H9 (cell line): ENCODE measurements at regions not wholly inside any gene's neighbourhood (a gene's known extent, or its start where the extent isn't known, plus 50 kb on each side); places are given as distances from the start of the nearest gene placed in this dataset.

Experiments used
- DNase-seq: peaks from one replicate; pipeline ENCODE4 v3.0.0-alpha.2; 2017
- H2AFZ ChIP-seq: one replicate; pipeline ENCODE4 v1.6.1; 2013; ENCODE audit warnings: mild to moderate bottlenecking, low read length, control low read depth, moderate library complexity
- H2AK5ac ChIP-seq: 2 replicates; pipeline ENCODE4 v1.6.1; 2013; ENCODE audit warnings: low read length, control low read depth, mixed read lengths; ENCODE audit not compliant: insufficient read length
- H2BK120ac ChIP-seq: one replicate; pipeline ENCODE4 v1.6.1; 2013; ENCODE audit warnings: low read depth, mild to moderate bottlenecking, low read length, control low read depth, inconsistent platforms; ENCODE audit not compliant: poor library complexity, severe bottlenecking
- H2BK12ac ChIP-seq: 2 replicates; pipeline ENCODE4 v1.6.1; 2013; ENCODE audit warnings: low read length, control low read depth, mixed read lengths, low read depth; ENCODE audit not compliant: insufficient read length
- H2BK15ac ChIP-seq: 2 replicates; pipeline ENCODE4 v1.6.1; 2013; ENCODE audit warnings: low read depth, low read length, control low read depth
- H2BK20ac ChIP-seq: one replicate; pipeline ENCODE4 v1.6.1; 2013; ENCODE audit warnings: low read depth, mild to moderate bottlenecking, low read length, control low read depth, inconsistent platforms; ENCODE audit not compliant: poor library complexity, severe bottlenecking
- H2BK5ac ChIP-seq: 2 replicates; pipeline ENCODE4 v1.6.1; 2013; ENCODE audit warnings: low read length, control low read depth, mixed read lengths; ENCODE audit not compliant: insufficient read length
- H3K14ac ChIP-seq: 2 replicates; pipeline ENCODE4 v1.6.1; 2013; ENCODE audit warnings: low read length, control low read depth; ENCODE audit not compliant: insufficient read depth
- H3K18ac ChIP-seq: 2 replicates; pipeline ENCODE4 v1.6.1; 2013; ENCODE audit warnings: low read depth, mild to moderate bottlenecking, mixed read lengths, low read length, control low read depth; ENCODE audit not compliant: insufficient read length
- H3K23ac ChIP-seq: 2 replicates; pipeline ENCODE4 v1.6.1; 2013; ENCODE audit warnings: low read length, control low read depth, mixed read lengths, low read depth; ENCODE audit not compliant: insufficient read length
- H3K23me2 ChIP-seq: 2 replicates; pipeline ENCODE4 v1.6.1; 2013; ENCODE audit warnings: low read depth, mild to moderate bottlenecking, mixed read lengths, low read length, control low read depth; ENCODE audit not compliant: insufficient read length, poor library complexity, severe bottlenecking
- H3K27ac ChIP-seq: 2 replicates; pipeline ENCODE4 v1.5.1; 2013; ENCODE audit warnings: low read length, control low read depth, mixed read lengths, low read depth; ENCODE audit not compliant: insufficient read length
- H3K27me3 ChIP-seq: 2 replicates; pipeline ENCODE4 v1.6.1; 2013; ENCODE audit warnings: low read length, control low read depth, inconsistent platforms; ENCODE audit not compliant: insufficient read depth
- H3K4ac ChIP-seq: 2 replicates; pipeline ENCODE4 v1.6.1; 2013; ENCODE audit warnings: low read depth, mild to moderate bottlenecking, control low read depth, inconsistent platforms, low read length, moderate library complexity
- H3K4me1 ChIP-seq: 2 replicates; pipeline ENCODE4 v1.6.1; 2013; ENCODE audit warnings: low read length, control low read depth, inconsistent platforms; ENCODE audit not compliant: insufficient read depth
- H3K4me2 ChIP-seq: 2 replicates; pipeline ENCODE4 v1.6.1; 2013; ENCODE audit warnings: low read length, control low read depth, mixed read lengths; ENCODE audit not compliant: insufficient read length, insufficient read depth
- H3K56ac ChIP-seq: 2 replicates; pipeline ENCODE4 v1.6.1; 2013; ENCODE audit warnings: low read depth, mild to moderate bottlenecking, mixed read lengths, low read length, control low read depth; ENCODE audit not compliant: insufficient read length
- H3K79me1 ChIP-seq: 2 replicates; pipeline ENCODE4 v1.6.1; 2013; ENCODE audit warnings: low read depth, mild to moderate bottlenecking, moderate library complexity, low read length, control low read depth, inconsistent platforms; ENCODE audit not compliant: insufficient read depth, poor library complexity, severe bottlenecking
- H3K79me2 ChIP-seq: 2 replicates; pipeline ENCODE4 v1.6.1; 2013; ENCODE audit warnings: low read length, control low read depth, inconsistent platforms; ENCODE audit not compliant: insufficient read depth
- H3K9ac ChIP-seq: 2 replicates; pipeline ENCODE4 v1.6.1; 2013; ENCODE audit warnings: low read length, control low read depth, mixed read lengths; ENCODE audit not compliant: insufficient read length; ENCODE audit errors: extremely low read depth
- H3K9me3 ChIP-seq: one replicate; pipeline ENCODE4 v1.6.1; 2013; ENCODE audit warnings: low read depth, low read length, inconsistent platforms; ENCODE audit not compliant: control insufficient read depth
- H3T11ph ChIP-seq: one replicate; pipeline ENCODE4 v1.6.1; 2013; ENCODE audit warnings: mild to moderate bottlenecking, low read length, control low read depth, inconsistent platforms
- H4K20me1 ChIP-seq: one replicate; pipeline ENCODE4 v1.6.1; 2013; ENCODE audit not compliant: control insufficient read depth, insufficient read length, insufficient read depth
- H4K5ac ChIP-seq: 2 replicates; pipeline ENCODE4 v1.6.1; 2013; ENCODE audit warnings: low read depth, mild to moderate bottlenecking, mixed read lengths, low read length, control low read depth; ENCODE audit not compliant: insufficient read length
- H4K8ac ChIP-seq: replicated peaks from 2 replicates; pipeline ENCODE4 v1.6.1; 2013; ENCODE audit warnings: low read length, control low read depth, mixed read lengths, low read depth; ENCODE audit not compliant: insufficient read length
- H4K91ac ChIP-seq: 2 replicates; pipeline ENCODE4 v1.6.1; 2013; ENCODE audit warnings: low read depth, mild to moderate bottlenecking, moderate library complexity, mixed read lengths, low read length, control low read depth; ENCODE audit not compliant: insufficient read length
- H3K27ac Mint-ChIP-seq, 3 experiments: 2 replicates in 2 of 3; 3 replicates in 1 of 3; pipeline ENCODE4 v1.8.0; 2020 to 2021; ENCODE audit warnings: mixed read lengths in 3 of 3, mild to moderate bottlenecking in 1 of 3, moderate library complexity in 1 of 3
- H3K27me3 Mint-ChIP-seq: 2 replicates; pipeline ENCODE4 v1.8.0; 2021; ENCODE audit warnings: low read depth, mild to moderate bottlenecking, moderate library complexity, mixed read lengths
- H3K36me3 Mint-ChIP-seq, 3 experiments: 2 replicates in 2 of 3; 3 replicates in 1 of 3; pipeline ENCODE4 v1.8.0; 2020 to 2021; ENCODE audit warnings: low read depth in 3 of 3, mixed read lengths in 3 of 3; ENCODE audit not compliant: insufficient read depth in 1 of 3
- H3K4me1 Mint-ChIP-seq, 2 experiments: 2 replicates each; pipeline ENCODE4 v1.8.0; 2020; ENCODE audit warnings: mixed read lengths in 2 of 2
- H3K4me3 Mint-ChIP-seq, 2 experiments: 2 replicates in 1 of 2; 3 replicates in 1 of 2; pipeline ENCODE4 v1.8.0; 2020 to 2021; ENCODE audit warnings: mild to moderate bottlenecking in 2 of 2, mixed read lengths in 2 of 2, moderate library complexity in 1 of 2
- H3K9me3 Mint-ChIP-seq, 2 experiments: 2 replicates in 1 of 2; 3 replicates in 1 of 2; pipeline ENCODE4 v1.8.0; 2020; ENCODE audit warnings: mild to moderate bottlenecking in 2 of 2, mixed read lengths in 2 of 2, moderate library complexity in 1 of 2
- CTCF ChIP-seq: fragments of 200-600 bp; sonication (generic); conservative IDR thresholded peaks from 3 replicates; pipeline ENCODE4 v1.8.0; 2021; ENCODE audit warnings: antibody characterized with exemption, mild to moderate bottlenecking
- WGBS: extraction: QIAGEN DNeasy Blood & Tissue Kit; methylation state at CpG from one replicate; pipeline ENCODE4 v1.1.7; 2013; ENCODE audit warnings: missing lambda C conversion rate, low lambda C conversion rate, mixed read lengths; ENCODE audit not compliant: insufficient read length; ENCODE audit errors: extremely low coverage; 5-methylcytosine and 5-hydroxymethylcytosine counted together

- H3K4me1 ChIP-seq = no peaks in the 10 kb centered on the region
- no peak overlapping the region for H2BK15ac ChIP-seq
- WGBS = no CpG with 5 or more reads among the region's 11 CpGs
- H3K27me3 ChIP-seq = no peaks in the 10 kb centered on the region; the same call in 1 of the 2 replicates
- H3T11ph ChIP-seq = no peak overlapping the region
- H3K9ac ChIP-seq = no peak overlapping the region
- DNase-seq = no peak
- peaks cover 0 to 3% of the 10 kb centered on the region in 2 experiments; a peak in 2 of 5 replicates for H3K9me3 Mint-ChIP-seq
- H3K4ac ChIP-seq = no peak overlapping the region
- H3K79me1 ChIP-seq = no peaks in the 10 kb centered on the region
- H2BK12ac ChIP-seq = no peak overlapping the region
- H3K18ac ChIP-seq = no peak overlapping the region
- no peak overlapping the region for H2BK120ac ChIP-seq
- H3K36me3 Mint-ChIP-seq = no peaks in the 10 kb centered on the region
- no peak for TF ChIP-seq CTCF
- no peak overlapping the region for H4K8ac ChIP-seq
- no peaks in the 10 kb centered on the region for H3K23me2 ChIP-seq
- no peak overlapping the region for H3K56ac ChIP-seq
- no peak overlapping the region for H4K5ac ChIP-seq
- H3K27ac Mint-ChIP-seq = no peak overlapping the region; a peak in 2 of 7 replicates
- H3K14ac ChIP-seq = no peak overlapping the region
- H4K20me1 ChIP-seq = no peaks in the 10 kb centered on the region
- no peak overlapping the region for H3K4me2 ChIP-seq
- no peak overlapping the region for H4K91ac ChIP-seq
- no peak overlapping the region for H2BK5ac ChIP-seq
- no peaks in the 10 kb centered on the region for H3K79me2 ChIP-seq
- H3K4me3 Mint-ChIP-seq = no peak overlapping the region
- H3K27me3 Mint-ChIP-seq = peaks cover 3% of the 10 kb centered on the region
- H2BK20ac ChIP-seq = no peak overlapping the region
- H3K23ac ChIP-seq = no peak overlapping the region
- H3K9me3 ChIP-seq = no peaks in the 10 kb centered on the region
- H2AK5ac ChIP-seq = no peak overlapping the region
- H2AFZ ChIP-seq = no peak overlapping the region
- peaks cover 23 to 36% of the 10 kb centered on the region in 2 experiments for H3K4me1 Mint-ChIP-seq
- H3K27ac ChIP-seq = no peak overlapping the region
Observed at GRCh38 chr17:77869041-77869599, 89.4 kb upstream of the TNRC6C start.
